ENCODE measurements at regions not wholly inside any gene's neighbourhood (a gene's known extent, or its start where the extent isn't known, plus 50 kb on each side); places are given as distances from the start of the nearest gene placed in this dataset.

GRCh38 chr11:122305426-122306320 is 189.7 kb upstream of the BLID start:
- TF ChIP-seq CTCF (IDR thresholded peaks at IDR 0.05; ENCODE audit: low read length) (no peak), EZH2 (optimal IDR thresholded peaks at IDR 0.05; ENCODE audit: low read depth, low read length) (no peak)
